HG02610 (cell line): ENCODE measurements at regions not wholly inside any gene's neighbourhood (a gene's known extent, or its start where the extent isn't known, plus 50 kb on each side); places are given as distances from the start of the nearest gene placed in this dataset.
"Not testable (repeated sequence)": the region's sequence is repeated elsewhere in the genome, so short reads cannot be mapped to it uniquely, and the experiment has no call there.

Experiments
- ATAC-seq: cut with Tn5 transposase; IDR thresholded peaks from one replicate; pipeline ENCODE4 v1.9.1; 2021; ENCODE audit warnings: mild to moderate bottlenecking, moderate library complexity; ENCODE audit not compliant: unreplicated experiment

- ATAC-seq = no peak
Observed at GRCh38 chr13:48804821-48805601, 151.3 kb downstream of the CYSLTR2 start.

DNA sequence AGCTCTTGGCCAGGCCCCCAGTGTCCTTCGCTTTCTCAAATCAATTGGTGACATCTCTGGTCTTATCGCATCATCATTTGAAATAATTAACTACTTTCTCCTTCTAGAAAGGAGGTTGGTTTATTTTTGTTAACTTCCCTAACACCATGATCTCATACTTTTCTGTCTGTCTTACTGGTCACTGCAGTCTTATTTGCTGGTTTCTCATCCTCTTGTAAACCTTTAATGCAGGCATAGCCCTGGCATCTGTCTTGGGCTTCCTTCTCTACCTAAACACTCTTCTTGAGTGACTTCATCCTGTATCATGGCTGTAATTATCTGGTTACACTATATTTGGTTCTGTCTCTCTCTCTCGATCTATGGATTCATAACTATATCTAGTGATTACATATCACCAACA, 152.8 kb downstream of the CYSLTR2 start:
- no peak for ATAC-seq

DNA sequence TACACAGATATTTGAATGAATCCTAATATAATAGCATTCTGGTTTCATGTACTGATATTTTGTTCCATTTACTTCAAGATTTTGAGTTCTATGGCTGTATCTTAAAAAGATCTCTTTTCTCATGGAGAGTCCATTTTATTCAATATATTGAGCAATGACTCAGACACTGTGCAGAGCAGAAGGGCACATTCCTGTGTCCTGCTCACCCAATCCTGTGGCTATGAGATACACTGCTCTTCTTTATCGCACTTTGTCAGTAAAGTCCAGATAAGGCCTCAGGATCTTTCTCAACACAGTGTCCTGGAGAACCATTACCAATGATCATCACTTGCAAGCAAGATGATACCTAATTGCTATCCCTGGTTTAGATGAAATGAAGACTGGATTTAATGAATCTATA, 155.0 kb downstream of the CYSLTR2 start:
- ATAC-seq = no peak

DNA sequence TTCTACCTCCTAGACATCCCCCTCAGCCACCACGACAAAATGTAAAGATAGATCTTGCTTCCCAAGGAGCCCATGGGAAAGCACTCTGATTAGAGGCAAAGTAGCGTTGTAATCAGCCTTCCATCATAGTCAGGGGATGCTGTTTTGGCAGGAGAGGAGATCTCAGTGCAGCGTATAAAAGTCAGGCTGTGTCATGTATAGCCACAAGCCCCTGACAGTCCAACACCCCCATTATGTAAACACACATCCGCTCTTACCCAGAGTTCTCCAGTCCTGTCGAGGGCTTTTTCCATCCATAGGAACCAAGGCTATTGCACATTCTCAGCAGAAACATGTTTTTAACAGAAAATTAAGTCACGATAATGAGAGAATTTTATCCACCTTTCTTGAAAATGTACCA, 156.3 kb downstream of the CYSLTR2 start:
- no peak for ATAC-seq

- no peak for ATAC-seq
Observed at GRCh38 chr13:48813518-48813917, 159.8 kb downstream of the CYSLTR2 start.

DNA sequence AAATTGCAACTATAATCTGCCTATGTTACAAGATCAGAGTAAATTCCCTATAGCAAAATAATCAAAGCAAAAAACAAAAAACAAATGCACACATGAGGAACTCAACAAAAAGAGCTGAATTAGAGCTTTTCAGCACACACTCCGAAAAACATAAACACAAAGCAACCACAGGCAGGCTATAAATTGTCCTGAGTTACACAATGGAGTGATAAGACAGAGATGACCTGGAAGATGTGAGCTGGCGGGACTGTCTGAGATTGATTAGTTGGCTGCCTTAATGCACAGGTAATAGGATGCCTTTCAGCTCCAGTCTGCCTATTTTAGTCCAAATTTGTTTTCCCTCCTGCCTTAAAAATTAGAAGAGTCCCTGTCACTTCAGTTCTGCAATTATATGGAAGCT, 159.0 kb upstream of the FNDC3A start:
- ATAC-seq = no peak

GRCh38 chr13:48817166-48817802, 158.4 kb upstream of the FNDC3A start:
- no peak for ATAC-seq

DNA sequence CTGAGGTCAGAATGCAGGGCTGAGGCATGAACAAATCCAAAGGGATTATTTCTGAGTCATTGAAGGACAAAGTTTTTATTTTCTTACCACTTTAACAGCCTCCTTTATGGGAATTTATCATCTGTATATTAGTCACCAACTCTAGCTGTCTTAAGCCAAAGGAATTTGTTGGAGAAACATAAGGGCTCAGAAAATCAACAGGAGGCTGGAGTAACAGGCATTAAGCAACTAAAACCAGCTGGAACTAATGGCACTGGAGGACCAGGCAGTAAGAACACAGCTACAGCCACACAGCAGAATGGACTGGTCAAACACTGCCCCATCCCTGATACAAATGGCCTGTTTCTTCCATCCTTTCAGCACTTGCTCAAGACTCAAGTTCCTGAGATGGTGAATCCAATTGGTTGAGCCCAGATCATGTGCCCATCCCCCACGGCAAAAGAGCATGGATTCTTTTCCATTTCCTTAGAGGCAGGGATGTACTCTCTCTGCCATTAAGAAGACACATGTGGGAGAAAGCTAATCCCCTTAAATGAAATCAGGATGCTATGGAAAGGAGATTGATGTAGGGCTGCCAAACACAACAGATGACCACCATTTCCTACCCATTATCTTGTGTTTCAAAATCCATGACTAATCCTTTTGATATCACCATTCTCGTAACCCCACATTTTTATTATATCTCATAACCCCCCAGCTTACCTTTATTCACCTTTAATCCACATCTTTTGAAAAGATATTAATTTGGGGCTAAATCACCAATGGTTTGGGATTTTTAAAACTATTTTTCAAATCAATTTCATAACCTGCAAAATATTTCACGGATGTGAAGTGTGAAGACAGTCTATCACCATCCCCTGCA, 157.0 kb upstream of the FNDC3A start:
- ATAC-seq = no peak

DNA sequence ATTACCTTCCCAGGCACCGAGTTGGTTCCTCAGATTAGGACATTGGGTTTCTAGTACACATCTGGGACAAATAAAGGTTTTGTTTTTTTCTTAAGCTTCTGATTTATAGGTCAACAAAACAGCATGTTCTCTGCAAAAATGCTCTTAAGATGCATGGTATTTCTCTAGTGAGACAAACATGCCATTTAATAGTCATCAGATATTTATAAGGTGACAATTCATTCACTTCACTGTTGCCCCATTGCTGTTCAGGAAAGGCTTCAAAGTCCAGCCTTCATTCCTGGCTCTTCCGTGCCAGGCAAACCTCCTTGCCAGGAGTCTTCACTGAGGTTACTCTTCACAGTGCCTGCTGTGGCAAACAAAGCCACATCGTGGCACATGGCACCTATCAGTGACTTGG, 156.3 kb upstream of the FNDC3A start:
- no peak for ATAC-seq

DNA sequence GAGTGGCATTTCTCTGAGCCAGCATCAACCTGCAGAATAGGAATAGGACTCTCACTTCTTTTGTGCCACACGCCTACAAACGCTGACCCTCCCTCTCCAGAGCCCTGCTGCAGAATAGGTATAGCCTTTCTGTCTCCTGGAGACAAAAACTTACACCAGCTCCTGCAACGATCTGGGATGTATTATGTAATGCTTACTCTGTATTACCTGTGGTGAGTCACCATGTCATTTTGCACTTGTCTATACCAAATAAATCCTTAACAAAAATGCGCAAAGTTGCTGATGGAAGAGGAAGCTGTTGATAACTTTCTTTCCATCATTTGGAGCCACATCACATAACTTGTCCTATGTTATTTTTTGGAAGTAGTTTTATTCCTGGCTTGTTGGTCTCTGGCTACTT, 155.8 kb upstream of the FNDC3A start:
- no peak for ATAC-seq

DNA sequence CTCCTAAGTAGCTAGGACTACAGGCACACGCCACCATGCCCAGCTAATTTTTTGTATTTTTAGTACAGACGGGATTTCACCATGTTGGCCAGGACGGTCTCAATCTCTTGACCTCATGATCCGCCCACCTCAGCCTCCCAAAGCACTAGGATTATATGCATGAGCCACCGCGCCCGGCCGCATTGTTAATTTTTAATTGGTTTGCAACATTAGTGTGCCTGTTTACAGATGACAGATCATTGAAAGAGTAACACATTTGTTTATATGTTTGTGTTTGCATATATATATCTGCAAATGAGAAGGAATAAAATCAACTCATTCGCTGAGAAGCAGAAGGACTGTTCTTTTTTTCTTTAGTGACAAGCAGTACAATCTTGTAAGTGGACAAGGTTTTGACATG, 152.2 kb upstream of the FNDC3A start:
- not testable (repeated sequence) for ATAC-seq

DNA sequence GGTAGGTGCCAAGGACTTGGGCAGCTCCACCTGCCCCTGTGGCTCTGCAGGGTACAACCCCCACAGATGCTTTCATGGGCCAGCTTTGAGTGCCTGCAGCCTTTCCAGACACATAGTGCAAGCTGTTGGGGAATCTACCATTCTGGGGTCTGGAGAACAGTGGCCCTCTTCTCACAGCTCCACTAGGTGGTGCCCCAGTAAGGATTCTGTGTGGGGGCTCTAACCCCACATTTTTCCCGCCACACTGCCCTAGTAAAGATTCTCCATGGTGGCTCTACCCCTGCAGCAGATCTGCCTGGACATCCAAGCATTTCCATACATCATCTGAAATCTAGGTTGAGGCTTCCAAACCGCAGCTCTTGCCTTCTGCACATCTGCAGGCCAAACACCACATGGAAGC, 149.7 kb upstream of the FNDC3A start:
- no peak for ATAC-seq

GRCh38 chr13:48826922-48827454, 148.7 kb upstream of the FNDC3A start:
- ATAC-seq = not testable (repeated sequence)

GRCh38 chr13:48827709-48828108, 148.0 kb upstream of the FNDC3A start:
- ATAC-seq = no peak

DNA sequence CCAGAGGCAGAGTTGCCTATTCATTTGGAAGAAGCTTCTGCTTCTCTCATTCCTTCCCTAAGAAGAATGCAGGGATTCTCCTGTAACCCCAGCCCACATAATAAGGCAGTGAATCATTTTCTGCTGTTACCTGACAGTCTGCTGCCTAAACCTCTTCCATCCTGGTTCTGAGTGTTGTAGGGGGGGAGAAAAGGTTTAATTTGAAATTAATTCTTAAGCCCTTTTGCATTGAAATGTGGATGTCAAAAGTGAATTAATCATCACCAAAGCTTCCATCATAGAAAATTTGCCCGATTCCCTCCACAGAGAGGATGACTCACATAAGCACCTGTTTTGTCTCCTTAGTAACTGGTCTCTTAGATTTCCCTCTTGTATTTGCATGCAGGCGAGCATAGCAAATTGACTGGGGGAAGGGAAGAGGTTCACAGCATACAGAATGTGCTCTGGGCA, 146.7 kb upstream of the FNDC3A start:
- peak; percentile 49 for ATAC-seq

DNA sequence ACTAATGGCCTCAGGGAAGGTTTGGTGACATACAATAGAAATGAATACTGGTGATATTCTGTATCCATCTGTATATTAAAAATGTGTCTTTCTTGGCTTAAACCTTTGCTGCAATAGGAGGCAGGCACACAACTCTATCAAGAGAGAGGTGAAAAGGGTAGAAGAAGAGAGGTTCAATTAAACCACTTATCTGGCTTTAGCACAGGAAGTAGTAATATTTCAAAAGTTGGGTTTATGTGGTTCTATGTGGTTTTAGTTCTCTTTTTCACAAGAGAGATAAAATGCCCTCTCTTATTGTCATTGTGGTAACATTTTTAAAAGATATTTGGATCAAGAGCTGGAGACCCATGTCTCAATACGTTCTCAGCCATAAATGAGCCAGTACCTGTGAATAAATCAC, 146.2 kb upstream of the FNDC3A start:
- no peak for ATAC-seq

- peak; percentile 80 for ATAC-seq
Observed at GRCh38 chr13:48831248-48831647, 144.5 kb upstream of the FNDC3A start.

- no peak for ATAC-seq
Observed at GRCh38 chr13:48833412-48833811, 142.3 kb upstream of the FNDC3A start.

- ATAC-seq = not testable (repeated sequence)
Observed at GRCh38 chr13:48835326-48835725, 140.4 kb upstream of the FNDC3A start.

- no peak for ATAC-seq
Observed at GRCh38 chr13:48838193-48838973, 137.3 kb upstream of the FNDC3A start.

- ATAC-seq = no peak
Observed at GRCh38 chr13:48839171-48839570, 136.5 kb upstream of the FNDC3A start.
